Panc1 (cell line): ENCODE measurements at regions not wholly inside any gene's neighbourhood (a gene's known extent, or its start where the extent isn't known, plus 50 kb on each side); places are given as distances from the start of the nearest gene placed in this dataset.

ENCODE experiments used
- CTCF ChIP-seq: fragments of 450-650 bp; IDR thresholded peaks from 2 replicates; pipeline ENCODE4 v1.5.1; 2017; ENCODE audit warnings: mild to moderate bottlenecking
- REST ChIP-seq, 2 experiments: IDR thresholded peaks; 2 replicates each; pipeline ENCODE4 v1.6.1; 2011 to 2012; ENCODE audit warnings: low read depth in 2 of 2, control low read depth in 1 of 2, low read length in 1 of 2, mild to moderate bottlenecking in 1 of 2, moderate library complexity in 1 of 2; ENCODE audit not compliant: insufficient read depth in 1 of 2
- TCF7L2 ChIP-seq: IDR thresholded peaks from 2 replicates; pipeline ENCODE4 v1.6.1; 2011; ENCODE audit warnings: mild to moderate bottlenecking, low read depth, low read length, inconsistent platforms

- no peak for TF ChIP-seq CTCF
- TF ChIP-seq TCF7L2: no peak
- TF ChIP-seq REST (IDR thresholded peaks at IDR 0.05; ENCODE audit: insufficient read depth in 1 of 2, low read depth in 2 of 2, low read length in 1 of 2): no peak
Measured at GRCh38 chr1:118827636-118828035, 160.5 kb downstream of the TBX15 start.
